H9 (cell line): ENCODE measurements at regions not wholly inside any gene's neighbourhood (a gene's known extent, or its start where the extent isn't known, plus 50 kb on each side); places are given as distances from the start of the nearest gene placed in this dataset.

ENCODE experiments used
- DNase-seq: peaks from one replicate; pipeline ENCODE4 v3.0.0-alpha.2; 2017
- H2AFZ ChIP-seq: one replicate; pipeline ENCODE4 v1.6.1; 2013; ENCODE audit warnings: mild to moderate bottlenecking, low read length, control low read depth, moderate library complexity
- H2AK5ac ChIP-seq: 2 replicates; pipeline ENCODE4 v1.6.1; 2013; ENCODE audit warnings: low read length, control low read depth, mixed read lengths; ENCODE audit not compliant: insufficient read length
- H2BK120ac ChIP-seq: one replicate; pipeline ENCODE4 v1.6.1; 2013; ENCODE audit warnings: low read depth, mild to moderate bottlenecking, low read length, control low read depth, inconsistent platforms; ENCODE audit not compliant: poor library complexity, severe bottlenecking
- H2BK12ac ChIP-seq: 2 replicates; pipeline ENCODE4 v1.6.1; 2013; ENCODE audit warnings: low read length, control low read depth, mixed read lengths, low read depth; ENCODE audit not compliant: insufficient read length
- H2BK15ac ChIP-seq: 2 replicates; pipeline ENCODE4 v1.6.1; 2013; ENCODE audit warnings: low read depth, low read length, control low read depth
- H2BK20ac ChIP-seq: one replicate; pipeline ENCODE4 v1.6.1; 2013; ENCODE audit warnings: low read depth, mild to moderate bottlenecking, low read length, control low read depth, inconsistent platforms; ENCODE audit not compliant: poor library complexity, severe bottlenecking
- H2BK5ac ChIP-seq: 2 replicates; pipeline ENCODE4 v1.6.1; 2013; ENCODE audit warnings: low read length, control low read depth, mixed read lengths; ENCODE audit not compliant: insufficient read length
- H3K14ac ChIP-seq: 2 replicates; pipeline ENCODE4 v1.6.1; 2013; ENCODE audit warnings: low read length, control low read depth; ENCODE audit not compliant: insufficient read depth
- H3K18ac ChIP-seq: 2 replicates; pipeline ENCODE4 v1.6.1; 2013; ENCODE audit warnings: low read depth, mild to moderate bottlenecking, mixed read lengths, low read length, control low read depth; ENCODE audit not compliant: insufficient read length
- H3K23ac ChIP-seq: 2 replicates; pipeline ENCODE4 v1.6.1; 2013; ENCODE audit warnings: low read length, control low read depth, mixed read lengths, low read depth; ENCODE audit not compliant: insufficient read length
- H3K23me2 ChIP-seq: 2 replicates; pipeline ENCODE4 v1.6.1; 2013; ENCODE audit warnings: low read depth, mild to moderate bottlenecking, mixed read lengths, low read length, control low read depth; ENCODE audit not compliant: insufficient read length, poor library complexity, severe bottlenecking
- H3K27ac ChIP-seq: 2 replicates; pipeline ENCODE4 v1.5.1; 2013; ENCODE audit warnings: low read length, control low read depth, mixed read lengths, low read depth; ENCODE audit not compliant: insufficient read length
- H3K27me3 ChIP-seq: 2 replicates; pipeline ENCODE4 v1.6.1; 2013; ENCODE audit warnings: low read length, control low read depth, inconsistent platforms; ENCODE audit not compliant: insufficient read depth
- H3K4ac ChIP-seq: 2 replicates; pipeline ENCODE4 v1.6.1; 2013; ENCODE audit warnings: low read depth, mild to moderate bottlenecking, control low read depth, inconsistent platforms, low read length, moderate library complexity
- H3K4me1 ChIP-seq: 2 replicates; pipeline ENCODE4 v1.6.1; 2013; ENCODE audit warnings: low read length, control low read depth, inconsistent platforms; ENCODE audit not compliant: insufficient read depth
- H3K4me2 ChIP-seq: 2 replicates; pipeline ENCODE4 v1.6.1; 2013; ENCODE audit warnings: low read length, control low read depth, mixed read lengths; ENCODE audit not compliant: insufficient read length, insufficient read depth
- H3K56ac ChIP-seq: 2 replicates; pipeline ENCODE4 v1.6.1; 2013; ENCODE audit warnings: low read depth, mild to moderate bottlenecking, mixed read lengths, low read length, control low read depth; ENCODE audit not compliant: insufficient read length
- H3K79me1 ChIP-seq: 2 replicates; pipeline ENCODE4 v1.6.1; 2013; ENCODE audit warnings: low read depth, mild to moderate bottlenecking, moderate library complexity, low read length, control low read depth, inconsistent platforms; ENCODE audit not compliant: insufficient read depth, poor library complexity, severe bottlenecking
- H3K79me2 ChIP-seq: 2 replicates; pipeline ENCODE4 v1.6.1; 2013; ENCODE audit warnings: low read length, control low read depth, inconsistent platforms; ENCODE audit not compliant: insufficient read depth
- H3K9ac ChIP-seq: 2 replicates; pipeline ENCODE4 v1.6.1; 2013; ENCODE audit warnings: low read length, control low read depth, mixed read lengths; ENCODE audit not compliant: insufficient read length; ENCODE audit errors: extremely low read depth
- H3K9me3 ChIP-seq: one replicate; pipeline ENCODE4 v1.6.1; 2013; ENCODE audit warnings: low read depth, low read length, inconsistent platforms; ENCODE audit not compliant: control insufficient read depth
- H3T11ph ChIP-seq: one replicate; pipeline ENCODE4 v1.6.1; 2013; ENCODE audit warnings: mild to moderate bottlenecking, low read length, control low read depth, inconsistent platforms
- H4K20me1 ChIP-seq: one replicate; pipeline ENCODE4 v1.6.1; 2013; ENCODE audit not compliant: control insufficient read depth, insufficient read length, insufficient read depth
- H4K5ac ChIP-seq: 2 replicates; pipeline ENCODE4 v1.6.1; 2013; ENCODE audit warnings: low read depth, mild to moderate bottlenecking, mixed read lengths, low read length, control low read depth; ENCODE audit not compliant: insufficient read length
- H4K8ac ChIP-seq: replicated peaks from 2 replicates; pipeline ENCODE4 v1.6.1; 2013; ENCODE audit warnings: low read length, control low read depth, mixed read lengths, low read depth; ENCODE audit not compliant: insufficient read length
- H4K91ac ChIP-seq: 2 replicates; pipeline ENCODE4 v1.6.1; 2013; ENCODE audit warnings: low read depth, mild to moderate bottlenecking, moderate library complexity, mixed read lengths, low read length, control low read depth; ENCODE audit not compliant: insufficient read length
- H3K27ac Mint-ChIP-seq, 3 experiments: 2 replicates in 2 of 3; 3 replicates in 1 of 3; pipeline ENCODE4 v1.8.0; 2020 to 2021; ENCODE audit warnings: mixed read lengths in 3 of 3, mild to moderate bottlenecking in 1 of 3, moderate library complexity in 1 of 3
- H3K27me3 Mint-ChIP-seq: 2 replicates; pipeline ENCODE4 v1.8.0; 2021; ENCODE audit warnings: low read depth, mild to moderate bottlenecking, moderate library complexity, mixed read lengths
- H3K36me3 Mint-ChIP-seq, 3 experiments: 2 replicates in 2 of 3; 3 replicates in 1 of 3; pipeline ENCODE4 v1.8.0; 2020 to 2021; ENCODE audit warnings: low read depth in 3 of 3, mixed read lengths in 3 of 3; ENCODE audit not compliant: insufficient read depth in 1 of 3
- H3K4me1 Mint-ChIP-seq, 2 experiments: 2 replicates each; pipeline ENCODE4 v1.8.0; 2020; ENCODE audit warnings: mixed read lengths in 2 of 2
- H3K4me3 Mint-ChIP-seq, 2 experiments: 2 replicates in 1 of 2; 3 replicates in 1 of 2; pipeline ENCODE4 v1.8.0; 2020 to 2021; ENCODE audit warnings: mild to moderate bottlenecking in 2 of 2, mixed read lengths in 2 of 2, moderate library complexity in 1 of 2
- H3K9me3 Mint-ChIP-seq, 2 experiments: 2 replicates in 1 of 2; 3 replicates in 1 of 2; pipeline ENCODE4 v1.8.0; 2020; ENCODE audit warnings: mild to moderate bottlenecking in 2 of 2, mixed read lengths in 2 of 2, moderate library complexity in 1 of 2
- CTCF ChIP-seq: fragments of 200-600 bp; sonication (generic); conservative IDR thresholded peaks from 3 replicates; pipeline ENCODE4 v1.8.0; 2021; ENCODE audit warnings: antibody characterized with exemption, mild to moderate bottlenecking
- WGBS: extraction: QIAGEN DNeasy Blood & Tissue Kit; methylation state at CpG from one replicate; pipeline ENCODE4 v1.1.7; 2013; ENCODE audit warnings: missing lambda C conversion rate, low lambda C conversion rate, mixed read lengths; ENCODE audit not compliant: insufficient read length; ENCODE audit errors: extremely low coverage; 5-methylcytosine and 5-hydroxymethylcytosine counted together

- Histone ChIP-seq H3K23ac (no peak overlapping the region), H4K20me1 (no peaks in the 10 kb centered on the region), H2BK15ac (no peak overlapping the region), H3K79me1 (no peaks in the 10 kb centered on the region), H3K9me3 (no peaks in the 10 kb centered on the region), H4K5ac (no peak overlapping the region), H2AFZ (no peak overlapping the region), H3K4me2 (no peak overlapping the region), H4K91ac (no peak overlapping the region), H2BK12ac (no peak overlapping the region), H3K56ac (no peak overlapping the region), H2BK20ac (no peak overlapping the region), H3K27me3 (no peaks in the 10 kb centered on the region), H3K79me2 (no peaks in the 10 kb centered on the region), H3K4ac (no peak overlapping the region), H3K23me2 (no peaks in the 10 kb centered on the region), H4K8ac (no peak overlapping the region), H2AK5ac (no peak overlapping the region), H3T11ph (no peak overlapping the region), H2BK5ac (no peak overlapping the region), H3K14ac (no peak overlapping the region), H3K18ac (no peak overlapping the region), H3K4me1 (peaks cover 6% of the 10 kb centered on the region; the same call in 1 of the 2 replicates), H3K27ac (no peak overlapping the region), H2BK120ac (no peak overlapping the region), H3K9ac (no peak overlapping the region)
- DNase-seq: no peak
- peaks cover 0 to 5% (median 0%) of the 10 kb centered on the region in 3 experiments; a peak in 4 of 7 replicates for H3K36me3 Mint-ChIP-seq
- H3K27me3 Mint-ChIP-seq: peaks cover 19% of the 10 kb centered on the region
- H3K9me3 Mint-ChIP-seq: peaks cover 3 to 14% of the 10 kb centered on the region in 2 experiments
- no peak overlapping the region for H3K4me3 Mint-ChIP-seq
- peak overlapping the region in 1 of 3 experiments; percentile 64; a peak in 1 of 7 replicates for H3K27ac Mint-ChIP-seq
- no peak for TF ChIP-seq CTCF
- no CpG with 5 or more reads among the region's 13 CpGs for WGBS
- peaks cover 24 to 31% of the 10 kb centered on the region in 2 experiments for H3K4me1 Mint-ChIP-seq
These were observed 62.8 kb upstream of the OTOS start for GRCh38 chr2:240203031-240203787.
